GM19351 (cell line): ENCODE measurements at regions not wholly inside any gene's neighbourhood (a gene's known extent, or its start where the extent isn't known, plus 50 kb on each side); places are given as distances from the start of the nearest gene placed in this dataset.
"Not testable (repeated sequence)": the region's sequence is repeated elsewhere in the genome, so short reads cannot be mapped to it uniquely, and the experiment has no call there.

Source experiments
- ATAC-seq: cut with Tn5 transposase; IDR thresholded peaks from one replicate; pipeline ENCODE4 v1.9.1; 2021; ENCODE audit warnings: mild to moderate bottlenecking, moderate library complexity; ENCODE audit not compliant: unreplicated experiment

DNA sequence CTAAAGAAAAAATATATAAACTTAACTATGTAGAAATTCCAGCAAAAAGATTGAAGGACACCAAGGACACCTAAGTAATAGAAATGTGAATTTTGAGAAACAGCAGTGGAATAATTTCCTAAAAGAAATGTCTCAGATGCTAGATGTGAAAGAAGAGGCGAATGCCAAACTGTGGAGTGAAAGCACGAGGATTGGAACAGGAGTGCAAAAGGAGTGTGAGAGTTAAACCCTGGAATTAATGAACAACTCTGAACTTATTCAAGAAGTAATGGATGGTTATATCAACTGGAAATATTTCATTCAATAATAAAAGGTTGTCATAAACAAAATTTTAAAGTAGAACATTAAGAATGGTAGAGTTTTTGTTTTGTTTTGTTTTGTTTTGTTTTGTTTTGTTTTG is 78.5 kb upstream of the SGIP1 start:
- no peak for ATAC-seq

DNA sequence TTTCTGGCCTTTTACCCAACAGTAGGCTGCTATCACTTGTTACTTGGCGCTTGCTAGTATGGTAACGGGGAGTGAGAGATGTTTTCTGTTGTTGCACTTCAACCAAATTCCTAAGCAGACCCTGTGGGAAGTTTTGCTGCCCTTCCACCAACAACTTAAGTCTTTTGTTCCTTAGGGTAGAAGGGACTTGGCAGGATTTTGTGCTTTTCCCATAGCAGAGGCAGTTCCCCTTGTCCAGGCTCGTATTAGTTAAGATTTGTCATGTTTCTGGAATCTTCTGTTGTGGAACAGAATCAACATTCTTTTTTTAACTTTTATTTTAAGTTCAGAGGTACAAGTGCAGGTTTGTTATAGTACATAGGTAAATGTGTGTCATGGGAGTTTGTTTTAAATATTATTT is 73.2 kb upstream of the SGIP1 start:
- no peak for ATAC-seq

DNA sequence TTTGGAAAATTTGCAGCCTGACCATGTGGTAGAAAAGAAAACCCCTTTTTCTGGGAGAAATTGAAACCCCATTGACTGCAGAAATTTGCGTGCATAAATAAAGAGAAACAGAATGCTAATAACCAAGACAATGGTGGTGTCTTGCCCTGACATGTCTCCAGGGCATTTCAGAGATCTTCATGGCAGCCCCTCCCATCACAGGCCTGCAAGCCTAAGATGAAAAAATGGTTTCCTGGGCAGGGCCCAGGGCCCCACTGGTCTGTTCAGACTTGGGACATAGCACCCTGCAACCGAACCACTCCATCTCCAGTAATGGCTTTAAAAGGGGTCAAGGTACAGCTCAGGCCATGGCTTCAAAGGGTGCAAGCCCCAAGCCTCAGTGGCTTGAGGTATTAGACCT is 71.6 kb upstream of the SGIP1 start:
- no peak for ATAC-seq

DNA sequence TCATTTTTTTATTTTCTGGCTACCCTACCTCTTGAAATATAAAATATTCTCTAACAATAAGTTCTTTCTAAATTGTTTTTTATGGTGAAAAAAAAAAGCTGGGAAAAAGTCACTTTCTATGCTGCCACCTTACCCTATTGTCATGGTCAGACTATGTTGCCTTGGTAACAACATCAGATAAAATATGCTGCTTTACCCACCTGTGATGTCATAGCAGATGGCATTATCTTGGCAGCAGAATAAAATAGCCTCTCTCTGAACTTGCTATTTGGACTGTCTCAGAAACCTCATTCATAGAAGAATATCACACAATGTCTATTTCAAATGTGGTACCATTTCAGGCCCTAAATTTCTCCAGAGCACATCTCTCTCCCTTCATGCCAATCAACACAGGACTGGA is 69.6 kb upstream of the SGIP1 start:
- ATAC-seq = no peak

DNA sequence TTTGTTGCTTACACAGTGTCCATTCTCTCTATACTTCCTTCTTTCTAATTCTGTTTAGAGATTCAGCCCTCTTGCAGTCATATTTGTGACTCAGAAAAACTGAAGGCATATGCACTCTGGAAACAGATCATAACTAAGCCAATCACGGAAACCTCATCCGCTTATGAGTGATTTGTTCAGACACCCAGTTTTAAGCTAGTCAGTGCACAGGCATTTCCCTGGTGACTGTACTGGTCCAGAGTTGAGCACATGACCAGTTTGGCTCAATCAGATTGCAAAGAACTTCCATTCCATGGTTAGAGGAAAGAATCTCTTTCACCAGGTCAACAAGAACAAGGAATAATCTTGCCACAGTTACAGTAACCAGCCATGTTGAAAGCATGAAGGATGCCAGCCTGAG is 69.2 kb upstream of the SGIP1 start:
- ATAC-seq = no peak

DNA sequence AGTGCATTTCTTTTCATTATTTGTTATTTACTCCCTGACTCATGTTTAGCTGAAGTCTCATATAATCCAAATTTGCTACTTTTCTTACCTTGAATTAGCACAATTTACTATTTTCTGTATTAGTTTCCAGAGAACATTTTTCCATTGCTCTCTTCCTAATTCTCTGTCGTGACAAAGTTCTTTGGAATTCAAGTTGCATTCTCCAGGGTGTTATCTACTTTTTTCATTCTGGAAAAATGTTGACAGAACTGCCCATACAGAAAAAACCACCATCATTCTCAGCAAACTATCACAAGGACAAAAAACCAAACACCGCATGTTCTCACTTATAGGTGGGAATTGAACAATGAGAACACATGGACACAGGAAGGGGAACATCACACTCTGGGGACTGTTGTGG is 67.3 kb upstream of the SGIP1 start:
- not testable (repeated sequence) for ATAC-seq

DNA sequence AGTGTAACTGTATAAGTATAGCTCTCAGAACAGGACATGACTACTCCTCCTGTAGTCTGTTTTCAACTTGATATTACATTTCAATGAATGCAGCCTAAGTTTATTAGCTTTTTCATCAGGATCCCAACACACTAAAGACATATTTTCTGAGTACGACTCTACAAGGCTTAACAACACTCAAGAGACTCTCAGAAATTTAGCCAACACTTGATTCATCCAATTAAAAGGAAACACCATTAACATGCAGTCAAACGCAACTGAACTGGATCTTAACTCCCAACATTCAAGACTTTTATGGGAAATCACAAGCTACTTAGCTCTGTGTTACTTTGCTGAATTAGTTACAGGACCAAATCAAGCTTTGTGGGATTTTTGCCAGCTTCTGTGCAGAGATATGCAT is 65.2 kb upstream of the SGIP1 start:
- ATAC-seq = no peak

DNA sequence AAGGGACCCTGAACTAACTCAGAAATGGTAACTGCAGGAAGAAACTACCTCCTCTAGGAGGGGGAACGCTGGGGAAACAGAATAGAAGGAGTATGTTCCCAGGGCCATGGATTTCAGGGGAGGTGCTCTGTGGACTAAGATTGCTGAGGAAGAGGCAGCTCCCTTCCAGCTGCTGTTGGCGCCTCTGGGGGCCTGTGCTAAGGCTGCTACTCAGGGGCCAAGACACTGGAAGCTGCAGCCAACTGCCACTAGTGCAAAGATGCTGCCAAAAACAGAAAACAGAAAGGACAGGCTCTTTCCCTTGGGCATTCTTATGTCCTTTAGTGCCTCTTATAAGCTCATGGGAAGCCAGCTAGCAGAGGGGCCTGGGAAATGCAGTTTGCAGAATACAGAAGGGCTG is 58.0 kb upstream of the SGIP1 start:
- ATAC-seq = no peak

DNA sequence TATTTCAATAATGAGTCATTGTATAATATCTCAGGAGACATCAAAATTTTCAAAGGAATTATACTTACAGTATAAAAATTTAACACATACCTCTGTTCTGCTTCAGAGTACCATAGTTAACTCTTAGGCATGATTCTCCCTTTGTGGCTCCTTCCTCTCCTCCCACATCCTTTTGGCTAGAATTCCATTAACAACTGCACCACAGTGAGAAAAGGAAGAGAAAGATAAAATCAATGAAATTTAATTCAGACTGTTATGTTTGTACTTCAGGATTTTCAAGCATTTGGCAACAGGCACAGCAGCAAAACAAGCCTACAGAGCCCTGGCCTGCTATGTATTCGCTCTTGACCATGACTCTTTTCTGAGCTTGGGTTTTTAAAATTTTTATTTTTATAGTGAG is 57.2 kb upstream of the SGIP1 start:
- no peak for ATAC-seq

DNA sequence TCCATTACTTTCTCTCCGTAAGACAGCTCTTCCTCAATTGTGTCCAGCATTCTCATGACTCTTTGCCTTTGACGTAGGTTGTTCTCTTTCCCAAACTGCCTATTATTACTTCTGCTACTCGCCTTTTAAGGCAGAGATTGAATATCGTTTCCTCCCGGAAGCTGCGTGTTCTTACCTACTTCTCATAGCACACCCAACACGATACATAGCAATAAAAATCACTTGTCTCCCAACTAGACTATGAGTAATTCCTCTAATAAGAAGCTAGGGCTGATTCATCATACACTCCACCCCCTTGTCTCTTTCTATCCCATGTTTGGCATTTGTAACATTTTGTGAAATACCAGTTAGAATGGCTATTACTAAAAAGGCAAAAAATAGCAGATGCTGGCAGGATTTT is 55.8 kb upstream of the SGIP1 start:
- ATAC-seq = no peak

DNA sequence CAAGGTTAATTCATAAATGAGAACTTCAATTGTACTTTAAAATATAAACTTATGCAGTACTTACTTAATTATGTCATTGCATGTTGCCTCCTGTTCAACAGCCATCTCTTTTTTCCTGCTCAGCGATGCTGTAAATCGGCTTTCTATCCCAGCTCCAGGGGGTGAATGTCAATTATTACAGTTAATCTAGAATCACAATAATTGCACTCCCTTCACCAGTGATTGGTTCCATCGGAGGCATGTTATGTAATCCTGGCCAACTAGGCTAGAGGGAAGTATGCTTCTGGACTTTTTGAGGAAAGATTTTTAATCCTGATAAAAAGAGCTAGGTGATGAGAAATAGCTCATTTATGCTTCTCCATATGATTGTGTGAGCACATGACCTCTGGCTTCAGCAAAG is 53.8 kb upstream of the SGIP1 start:
- ATAC-seq = no peak

DNA sequence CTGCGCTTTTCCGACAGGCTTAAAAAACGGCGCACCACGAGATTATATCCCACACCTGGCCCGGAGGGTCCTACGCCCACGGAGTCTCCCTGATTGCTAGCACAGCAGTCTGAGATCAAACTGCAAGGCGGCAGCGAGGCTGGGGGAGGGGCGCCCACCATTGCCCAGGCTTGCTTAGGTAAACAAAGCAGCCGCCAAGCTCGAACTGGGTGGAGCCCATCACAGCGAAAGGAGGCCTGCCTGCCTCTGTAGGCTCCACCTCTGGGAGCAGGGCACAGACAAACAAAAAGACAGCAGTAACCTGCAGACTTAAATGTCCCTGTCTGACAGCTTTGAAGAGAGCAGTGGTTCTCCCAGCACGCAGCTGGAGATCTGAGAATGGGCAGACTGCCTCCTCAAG is 52.7 kb upstream of the SGIP1 start:
- not testable (repeated sequence) for ATAC-seq
